ENCODE measurements at regions not wholly inside any gene's neighbourhood (a gene's known extent, or its start where the extent isn't known, plus 50 kb on each side); places are given as distances from the start of the nearest gene placed in this dataset.

GRCh38 chr2:125324273-125324672 is 1299.2 kb downstream of the CNTNAP5 start:
- H3K27me3 ChIP-seq (ENCODE audit: control insufficient read depth in 1 of 2, insufficient read depth in 2 of 2, low read length in 2 of 2), result no peaks in the 10 kb centered on the region
- CTCF ChIA-PET (ENCODE audit: low intra/inter-chr PET ratio, low total read pairs), result no interaction called here
- H4K20me1 ChIP-seq (ENCODE audit: insufficient read depth, low read length), result no peaks in the 10 kb centered on the region
- FAIRE-seq (no peak), ATAC-seq (no peak), DNase-seq (ENCODE audit: low spot score) (no peak)
- no peaks in the 10 kb centered on the region for H3K79me2 ChIP-seq (ENCODE audit: insufficient read depth, low read length)
- H3K4me1 ChIP-seq (ENCODE audit: insufficient read depth, low read length), result no peaks in the 10 kb centered on the region
- H3K27ac ChIP-seq (ENCODE audit: extremely low read length, insufficient read depth, low read length), result no peak overlapping the region
- in situ Hi-C loops (cut with HindIII; ENCODE audit: extremely low pct_ligation_motif_present, low pct_unique_long_range_greater_than_20kb) (no loop called here), intact Hi-C loops (cut with micrococcal nuclease; ENCODE audit: unreplicated experiment) (no loop called here)
- POLR2A ChIA-PET, result no interaction called here
- H3K9me3 ChIP-seq (ENCODE audit: low read length), result peaks cover 78% of the 10 kb centered on the region
- no peak overlapping the region for H2AFZ ChIP-seq (ENCODE audit: low read length)
- BruUV-seq (replicated peaks), result no TSS peak
- H3K4me3 ChIP-seq (replicated peaks in 1 of 3; ENCODE audit: insufficient read depth in 1 of 3, low read depth in 2 of 3, low read length in 3 of 3), result no peak overlapping the region
- H3K4me2 ChIP-seq (ENCODE audit: low read depth, low read length), result no peak overlapping the region
- no peaks in the 10 kb centered on the region for H3K36me3 ChIP-seq (replicated peaks in 1 of 2; ENCODE audit: control insufficient read depth in 1 of 2, insufficient read depth in 2 of 2, low read length in 2 of 2)
- no peak overlapping the region for H3K9ac ChIP-seq (ENCODE audit: insufficient read depth, low read depth, low read length)
- TF ChIP-seq ZNF740 (CRISPR knock-in tag; IDR thresholded peaks at IDR 0.05), result no peak
- no peak for TF ChIP-seq ZNF878 (CRISPR knock-in tag; IDR thresholded peaks at IDR 0.05)
- TF ChIP-seq ATRX (CRISPR knock-in tag; IDR thresholded peaks at IDR 0.05; ENCODE audit: borderline replicate concordance), result no peak
- TF ChIP-seq ZNF329 (CRISPR knock-in tag; IDR thresholded peaks at IDR 0.05; ENCODE audit: low read depth), result no peak
- TF ChIP-seq ZNF530 (CRISPR knock-in tag; IDR thresholded peaks at IDR 0.05; ENCODE audit: low read depth), result no peak
- TF ChIP-seq FOXO4 (CRISPR knock-in tag; conservative IDR thresholded peaks at IDR 0.05), result no peak
- no peak for TF ChIP-seq ZNF512B (CRISPR knock-in tag; IDR thresholded peaks at IDR 0.05; ENCODE audit: borderline replicate concordance)
- TF ChIP-seq RAD51 (IDR thresholded peaks at IDR 0.05; ENCODE audit: borderline replicate concordance), result no peak
- TF ChIP-seq REST (IDR thresholded peaks at IDR 0.05; ENCODE audit: borderline replicate concordance in 1 of 2, low read depth in 1 of 2, low read length in 2 of 2), result no peak
- TF ChIP-seq CREBL2 (CRISPR knock-in tag; IDR thresholded peaks at IDR 0.05; ENCODE audit: borderline replicate concordance), result no peak
- TF ChIP-seq AKNA (CRISPR knock-in tag; IDR thresholded peaks at IDR 0.05; ENCODE audit: borderline replicate concordance), result no peak

All from HepG2 (cell line).